GM12864 (cell line): ENCODE measurements at regions not wholly inside any gene's neighbourhood (a gene's known extent, or its start where the extent isn't known, plus 50 kb on each side); places are given as distances from the start of the nearest gene placed in this dataset.

Experiments
- DNase-seq: peaks from one replicate; pipeline ENCODE4 v3.0.0-alpha.2; 2011; ENCODE audit warnings: low read depth
- H3K4me3 ChIP-seq: 2 replicates; pipeline ENCODE4 v1.5.1; 2011; ENCODE audit warnings: mild to moderate bottlenecking, low read depth, low read length, control low read depth
- CTCF ChIP-seq: IDR thresholded peaks from 2 replicates; pipeline ENCODE4 v1.5.1; 2011; ENCODE audit warnings: low read depth, mild to moderate bottlenecking, moderate library complexity, low read length, control low read depth, inconsistent platforms; ENCODE audit errors: missing control alignments

GRCh38 chr13:73956795-73957408 is 177.3 kb downstream of the KLF12 start:
- DNase-seq = no peak
- no peak for TF ChIP-seq CTCF
- no peak overlapping the region for H3K4me3 ChIP-seq

- no peak for TF ChIP-seq CTCF
- DNase-seq = no peak
- no peak overlapping the region for H3K4me3 ChIP-seq
Observed at GRCh38 chr13:73955977-73956500, 178.2 kb downstream of the KLF12 start.

GRCh38 chr13:73954808-73955207 is 179.4 kb downstream of the KLF12 start:
- TF ChIP-seq CTCF = no peak
- no peak overlapping the region for H3K4me3 ChIP-seq
- DNase-seq = no peak

- no peak for DNase-seq
- H3K4me3 ChIP-seq = no peak overlapping the region
- no peak for TF ChIP-seq CTCF
Observed at GRCh38 chr13:73952648-73953047, 181.6 kb downstream of the KLF12 start.

- TF ChIP-seq CTCF = no peak
- H3K4me3 ChIP-seq = no peak overlapping the region
- no peak for DNase-seq
Observed at GRCh38 chr13:73948848-73949529, 185.2 kb downstream of the KLF12 start.

GRCh38 chr13:73945871-73946270 is 188.3 kb downstream of the KLF12 start:
- no peak overlapping the region for H3K4me3 ChIP-seq
- no peak for TF ChIP-seq CTCF
- DNase-seq = no peak
